Neural cell (in vitro differentiated cells): ENCODE measurements at regions not wholly inside any gene's neighbourhood (a gene's known extent, or its start where the extent isn't known, plus 50 kb on each side); places are given as distances from the start of the nearest gene placed in this dataset.

Experiments
- H2AFZ ChIP-seq: fragments of 200-600, 300-800 bp; sonication (generic), shearing (Covaris generic); 2 replicates; pipeline ENCODE4 v1.6.0; 2014; ENCODE audit warnings: low read depth, mild to moderate bottlenecking, antibody characterized with exemption, low read length, moderate library complexity
- H3F3A ChIP-seq: fragments of 200-600 bp; shearing (Covaris generic); 2 replicates; pipeline ENCODE4 v1.6.1; 2016; ENCODE audit warnings: mild to moderate bottlenecking, moderate library complexity, mixed read lengths, antibody characterized with exemption, low read length; ENCODE audit not compliant: insufficient read depth, poor library complexity, severe bottlenecking
- H3K27ac ChIP-seq: fragments of 200-600, 300-800 bp; sonication (generic), shearing (Covaris generic); 2 replicates; pipeline ENCODE4 v1.5.1; 2014; ENCODE audit warnings: mild to moderate bottlenecking, low read length, moderate library complexity
- H3K27me3 ChIP-seq: fragments of 300-800, 200-600 bp; sonication (generic), shearing (Covaris generic); 2 replicates; pipeline ENCODE4 v1.6.0; 2014; ENCODE audit warnings: mild to moderate bottlenecking, low read depth, low read length, moderate library complexity; ENCODE audit not compliant: insufficient read depth
- H3K36me3 ChIP-seq: fragments of 300-800, 200-600 bp; sonication (generic), shearing (Covaris generic); 2 replicates; pipeline ENCODE4 v1.5.1; 2014; ENCODE audit warnings: mild to moderate bottlenecking, antibody characterized with exemption, low read length, moderate library complexity; ENCODE audit not compliant: insufficient read depth
- H3K4me2 ChIP-seq: fragments of 300-800, 200-600 bp; sonication (generic), shearing (Covaris generic); 2 replicates; pipeline ENCODE4 v1.6.0; 2014; ENCODE audit warnings: mild to moderate bottlenecking, low read length
- H3K4me3 ChIP-seq: fragments of 300-800, 200-600 bp; sonication (generic), shearing (Covaris generic); 2 replicates; pipeline ENCODE4 v1.5.1; 2014; ENCODE audit warnings: mild to moderate bottlenecking, low read length, moderate library complexity
- H3K79me2 ChIP-seq: fragments of 200-600 bp; shearing (Covaris generic); replicated peaks from 2 replicates; pipeline ENCODE4 v1.6.0; 2014; ENCODE audit warnings: mild to moderate bottlenecking, low read length, moderate library complexity; ENCODE audit not compliant: insufficient read depth
- H3K9ac ChIP-seq: fragments of 300-800, 200-600 bp; sonication (generic), shearing (Covaris generic); 2 replicates; pipeline ENCODE4 v1.6.1; 2016; ENCODE audit warnings: mild to moderate bottlenecking, low read length, mixed read lengths
- H3K9me2 ChIP-seq: fragments of 200-600 bp; shearing (Covaris generic); 2 replicates; pipeline ENCODE4 v1.6.1; 2016; ENCODE audit warnings: mild to moderate bottlenecking, low read length, mixed read lengths; ENCODE audit not compliant: insufficient read depth
- H3K9me3 ChIP-seq: fragments of 200-600, 300-800 bp; sonication (generic), shearing (Covaris generic); 2 replicates; pipeline ENCODE4 v1.6.1; 2016; ENCODE audit warnings: mild to moderate bottlenecking, mixed run types, low read length, moderate library complexity, mixed read lengths
- H4K20me1 ChIP-seq: fragments of 200-600 bp; shearing (Covaris generic); 2 replicates; pipeline ENCODE4 v1.6.1; 2016; ENCODE audit warnings: mild to moderate bottlenecking, mixed run types; ENCODE audit not compliant: insufficient read depth
- EP300 ChIP-seq: fragments of 450-650 bp; conservative IDR thresholded peaks from 2 replicates; pipeline ENCODE4 v1.6.1; 2014; ENCODE audit warnings: antibody characterized with exemption, mild to moderate bottlenecking, moderate library complexity; ENCODE audit not compliant: poor library complexity, severe bottlenecking
- EZH2 ChIP-seq: fragments of 200-600, 300-800 bp; shearing (Covaris generic), sonication (generic); IDR thresholded peaks from 2 replicates; pipeline ENCODE4 v1.6.1; 2014; ENCODE audit warnings: antibody characterized with exemption, low read length, borderline replicate concordance, mild to moderate bottlenecking; ENCODE audit not compliant: insufficient read depth, poor library complexity, severe bottlenecking
- MXI1 ChIP-seq: fragments of 450-650 bp; conservative IDR thresholded peaks from 2 replicates; pipeline ENCODE4 v1.6.1; 2014; ENCODE audit warnings: antibody characterized with exemption, mild to moderate bottlenecking; ENCODE audit not compliant: poor library complexity, severe bottlenecking
- POLR2AphosphoS5 ChIP-seq: IDR thresholded peaks from 2 replicates; pipeline ENCODE4 v1.6.1; 2012
- RAD21 ChIP-seq: fragments of 450-650 bp; conservative IDR thresholded peaks from 2 replicates; pipeline ENCODE4 v1.6.1; 2014; ENCODE audit warnings: antibody characterized with exemption, mild to moderate bottlenecking, moderate library complexity
- SMC3 ChIP-seq: fragments of 450-650 bp; conservative IDR thresholded peaks from 2 replicates; pipeline ENCODE4 v1.6.1; 2014; ENCODE audit warnings: antibody characterized with exemption, mild to moderate bottlenecking, moderate library complexity; ENCODE audit not compliant: poor library complexity
- TAF1 ChIP-seq: IDR thresholded peaks from 2 replicates; pipeline ENCODE4 v1.6.1; 2012; ENCODE audit warnings: low read depth
- TF ChIP-seq, protein P1 (sequence below): fragments of 450-650 bp; IDR thresholded peaks from 2 replicates; pipeline ENCODE4 v1.5.1; 2014; ENCODE audit warnings: antibody characterized with exemption, mild to moderate bottlenecking, moderate library complexity; ENCODE audit not compliant: poor library complexity, severe bottlenecking
- TF ChIP-seq, protein P2 (sequence below): IDR thresholded peaks from 2 replicates; pipeline ENCODE4 v1.6.1; 2012; ENCODE audit warnings: borderline replicate concordance

DNA sequence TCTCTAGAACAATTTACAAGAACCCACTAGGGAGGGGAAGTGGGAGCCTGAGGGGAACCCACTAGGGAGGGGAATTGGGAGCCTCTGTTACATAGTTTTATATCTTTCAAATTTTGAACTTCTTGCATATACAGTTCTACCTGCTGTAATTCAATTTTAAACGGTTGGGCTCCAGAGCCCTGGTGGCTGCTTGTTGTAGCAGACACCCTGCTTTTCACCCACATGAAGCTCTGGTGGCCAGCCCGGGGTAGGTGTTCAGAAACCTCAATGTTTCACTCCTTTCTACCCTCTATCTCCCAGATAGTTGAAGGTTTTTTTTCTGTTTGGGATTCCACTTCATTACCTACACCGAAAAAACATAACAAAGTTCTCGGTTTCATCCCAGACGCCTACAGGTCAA lies 124.4 kb downstream of the TMEM174 start:
- no peaks in the 10 kb centered on the region for H4K20me1 ChIP-seq
- no peaks in the 10 kb centered on the region for H3K36me3 ChIP-seq
- TF ChIP-seq EZH2 = no peak
- TF ChIP-seq, protein P1, sequence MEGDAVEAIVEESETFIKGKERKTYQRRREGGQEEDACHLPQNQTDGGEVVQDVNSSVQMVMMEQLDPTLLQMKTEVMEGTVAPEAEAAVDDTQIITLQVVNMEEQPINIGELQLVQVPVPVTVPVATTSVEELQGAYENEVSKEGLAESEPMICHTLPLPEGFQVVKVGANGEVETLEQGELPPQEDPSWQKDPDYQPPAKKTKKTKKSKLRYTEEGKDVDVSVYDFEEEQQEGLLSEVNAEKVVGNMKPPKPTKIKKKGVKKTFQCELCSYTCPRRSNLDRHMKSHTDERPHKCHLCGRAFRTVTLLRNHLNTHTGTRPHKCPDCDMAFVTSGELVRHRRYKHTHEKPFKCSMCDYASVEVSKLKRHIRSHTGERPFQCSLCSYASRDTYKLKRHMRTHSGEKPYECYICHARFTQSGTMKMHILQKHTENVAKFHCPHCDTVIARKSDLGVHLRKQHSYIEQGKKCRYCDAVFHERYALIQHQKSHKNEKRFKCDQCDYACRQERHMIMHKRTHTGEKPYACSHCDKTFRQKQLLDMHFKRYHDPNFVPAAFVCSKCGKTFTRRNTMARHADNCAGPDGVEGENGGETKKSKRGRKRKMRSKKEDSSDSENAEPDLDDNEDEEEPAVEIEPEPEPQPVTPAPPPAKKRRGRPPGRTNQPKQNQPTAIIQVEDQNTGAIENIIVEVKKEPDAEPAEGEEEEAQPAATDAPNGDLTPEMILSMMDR = no peak
- no peak for TF ChIP-seq SMC3
- no peak for TF ChIP-seq POLR2AphosphoS5
- no peak for TF ChIP-seq RAD21
- no peak for TF ChIP-seq MXI1
- TF ChIP-seq, protein P2, sequence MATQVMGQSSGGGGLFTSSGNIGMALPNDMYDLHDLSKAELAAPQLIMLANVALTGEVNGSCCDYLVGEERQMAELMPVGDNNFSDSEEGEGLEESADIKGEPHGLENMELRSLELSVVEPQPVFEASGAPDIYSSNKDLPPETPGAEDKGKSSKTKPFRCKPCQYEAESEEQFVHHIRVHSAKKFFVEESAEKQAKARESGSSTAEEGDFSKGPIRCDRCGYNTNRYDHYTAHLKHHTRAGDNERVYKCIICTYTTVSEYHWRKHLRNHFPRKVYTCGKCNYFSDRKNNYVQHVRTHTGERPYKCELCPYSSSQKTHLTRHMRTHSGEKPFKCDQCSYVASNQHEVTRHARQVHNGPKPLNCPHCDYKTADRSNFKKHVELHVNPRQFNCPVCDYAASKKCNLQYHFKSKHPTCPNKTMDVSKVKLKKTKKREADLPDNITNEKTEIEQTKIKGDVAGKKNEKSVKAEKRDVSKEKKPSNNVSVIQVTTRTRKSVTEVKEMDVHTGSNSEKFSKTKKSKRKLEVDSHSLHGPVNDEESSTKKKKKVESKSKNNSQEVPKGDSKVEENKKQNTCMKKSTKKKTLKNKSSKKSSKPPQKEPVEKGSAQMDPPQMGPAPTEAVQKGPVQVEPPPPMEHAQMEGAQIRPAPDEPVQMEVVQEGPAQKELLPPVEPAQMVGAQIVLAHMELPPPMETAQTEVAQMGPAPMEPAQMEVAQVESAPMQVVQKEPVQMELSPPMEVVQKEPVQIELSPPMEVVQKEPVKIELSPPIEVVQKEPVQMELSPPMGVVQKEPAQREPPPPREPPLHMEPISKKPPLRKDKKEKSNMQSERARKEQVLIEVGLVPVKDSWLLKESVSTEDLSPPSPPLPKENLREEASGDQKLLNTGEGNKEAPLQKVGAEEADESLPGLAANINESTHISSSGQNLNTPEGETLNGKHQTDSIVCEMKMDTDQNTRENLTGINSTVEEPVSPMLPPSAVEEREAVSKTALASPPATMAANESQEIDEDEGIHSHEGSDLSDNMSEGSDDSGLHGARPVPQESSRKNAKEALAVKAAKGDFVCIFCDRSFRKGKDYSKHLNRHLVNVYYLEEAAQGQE = no peak
- TF ChIP-seq TAF1 = no peak
- TF ChIP-seq EP300 = no peak
- no peaks in the 10 kb centered on the region for H3K9me3 ChIP-seq
- no peaks in the 10 kb centered on the region for H3K9me2 ChIP-seq
- no peak overlapping the region for H3K9ac ChIP-seq
- no peak overlapping the region for H2AFZ ChIP-seq
- no peaks in the 10 kb centered on the region for H3K79me2 ChIP-seq
- no peak overlapping the region for H3K27ac ChIP-seq
- H3K4me3 ChIP-seq = no peak overlapping the region
- H3F3A ChIP-seq = no peaks in the 10 kb centered on the region
- no peak overlapping the region for H3K4me2 ChIP-seq
- H3K27me3 ChIP-seq = peaks cover 99% of the 10 kb centered on the region

DNA sequence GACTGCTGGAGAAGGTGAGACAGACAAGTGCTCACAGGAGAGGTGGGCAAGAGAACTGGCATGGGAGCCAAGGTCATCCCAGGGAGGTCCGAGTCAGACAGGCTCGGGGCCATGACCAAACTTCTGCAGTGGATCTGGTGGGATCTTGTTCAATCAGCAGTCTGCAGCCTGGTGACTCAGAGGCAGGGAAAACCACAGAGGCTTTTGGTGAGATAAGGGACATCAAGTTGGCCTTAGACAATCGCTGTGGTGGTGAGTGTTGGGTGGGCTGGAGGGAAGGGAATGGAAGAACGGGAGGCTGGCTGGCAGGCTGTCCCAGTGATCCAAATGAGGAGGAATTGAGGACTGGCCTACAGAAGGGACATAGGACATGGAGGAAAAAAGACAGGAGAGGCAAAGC lies 123.8 kb downstream of the TMEM174 start:
- Histone ChIP-seq H2AFZ (no peak overlapping the region), H3K4me3 (no peak overlapping the region), H3K27ac (no peak overlapping the region), H4K20me1 (no peaks in the 10 kb centered on the region), H3K79me2 (no peaks in the 10 kb centered on the region), H3F3A (no peaks in the 10 kb centered on the region), H3K9me3 (no peaks in the 10 kb centered on the region), H3K9me2 (no peaks in the 10 kb centered on the region), H3K27me3 (peaks cover 98% of the 10 kb centered on the region), H3K4me2 (no peak overlapping the region), H3K9ac (no peak overlapping the region), H3K36me3 (no peaks in the 10 kb centered on the region)
- TF ChIP-seq, protein P1 = no peak
- TF ChIP-seq SMC3 (no peak), EP300 (no peak), POLR2AphosphoS5 (no peak), MXI1 (no peak), TAF1 (no peak), EZH2 (no peak), RAD21 (no peak)
- TF ChIP-seq, protein P2 = no peak
